A549 (cell line): ENCODE measurements at regions not wholly inside any gene's neighbourhood (a gene's known extent, or its start where the extent isn't known, plus 50 kb on each side); places are given as distances from the start of the nearest gene placed in this dataset.
"Not testable (repeated sequence)": the region's sequence is repeated elsewhere in the genome, so short reads cannot be mapped to it uniquely, and the experiment has no call there.

Experiments
- ATAC-seq, 2 experiments: fragments of 200-7000 bp in 1 of 2; fragments of >200 bp in 1 of 2; cut with Nextera tagmentation in 1 of 2; cut with Tn5 transposase in 1 of 2; 3 replicates each; pipeline versions ENCODE4 v1.8.0 to v1.9.1; 2018 to 2020; ENCODE audit warnings: mild to moderate bottlenecking in 1 of 2, moderate library complexity in 1 of 2
- CTCF ChIA-PET: fragments of 300-600 bp; sonication (Branson Sonifier 250); formaldehyde crosslinking; extraction: SDS; loops from one replicate; lab custom pipeline; 2021; ENCODE audit warnings: antibody characterized with exemption, inconsistent platforms; lab: Yijun Ruan, JAX
- POLR2A ChIA-PET: fragments of 350-600 bp; formaldehyde crosslinking; extraction: SDS; loops from one replicate; lab custom pipeline; 2021; ENCODE audit warnings: antibody characterized with exemption, inconsistent platforms; lab: Yijun Ruan, JAX
- DNase-seq, 2 experiments: peaks; one replicate each; pipeline versions ENCODE4 v3.0.0 to v3.0.0-alpha.2; 2011 to 2016; ENCODE audit warnings: low read depth in 1 of 2, low spot score in 1 of 2
- FAIRE-seq: peaks from 2 replicates; lab custom pipeline; 2011; peaks lifted over from hg19 to GRCh38; lab: Jason Lieb, UNC
- H3K27ac ChIP-seq, 2 experiments: fragments of >200 bp; sonication (Bioruptor Twin); formaldehyde crosslinking; 3 replicates each; pipeline ENCODE4 v1.5.1; 2016 to 2017
- H3K4me1 ChIP-seq: fragments of >200 bp; sonication (Bioruptor Twin); formaldehyde crosslinking; 3 replicates; pipeline ENCODE4 v1.6.1; 2016
- H3K4me2 ChIP-seq: fragments of >200 bp; sonication (Bioruptor Twin); formaldehyde crosslinking; 3 replicates; pipeline ENCODE4 v1.6.1; 2016
- H3K4me3 ChIP-seq: fragments of >200 bp; sonication (Bioruptor Twin); formaldehyde crosslinking; 3 replicates; pipeline ENCODE4 v1.5.1; 2016
- H3K9me3 ChIP-seq: fragments of >200 bp; sonication (Bioruptor Twin); formaldehyde crosslinking; 3 replicates; pipeline ENCODE4 v1.6.1; 2016
- CHD4 ChIP-seq: fragments of 200-600 bp; sonication (generic); IDR thresholded peaks from 2 replicates; pipeline ENCODE4 v1.6.1; 2016; ENCODE audit warnings: antibody characterized with exemption, mild to moderate bottlenecking, borderline replicate concordance
- FOXS1 ChIP-seq: fragments of 250-450 bp; sonication (Bioruptor Pico); IDR thresholded peaks from 2 replicates; pipeline ENCODE4 v1.5.0; 2020; ENCODE audit warnings: mild to moderate bottlenecking, moderate library complexity
- GATA3 ChIP-seq: IDR thresholded peaks from 2 replicates; pipeline ENCODE4 v1.6.1; 2012; ENCODE audit warnings: borderline replicate concordance
- MAZ ChIP-seq: fragments of 150-350 bp; IDR thresholded peaks from 2 replicates; pipeline ENCODE4 v1.6.1; 2014; ENCODE audit warnings: antibody characterized with exemption, low read depth, low read length, borderline replicate concordance
- NR3C1 ChIP-seq: fragments of >200 bp; sonication (Bioruptor Twin); formaldehyde crosslinking; IDR thresholded peaks from 3 replicates; pipeline ENCODE4 v1.6.1; 2017
- POLR2AphosphoS2 ChIP-seq: conservative IDR thresholded peaks from 2 replicates; pipeline ENCODE4 v1.6.1; 2012; ENCODE audit warnings: low read length, improper control_type of control experiment, inconsistent platforms
- SMC3 ChIP-seq: fragments of >200 bp; sonication (Bioruptor Twin); formaldehyde crosslinking; IDR thresholded peaks from 3 replicates; pipeline ENCODE4 v1.6.1; 2018; ENCODE audit warnings: inconsistent platforms
- TFCP2L1 ChIP-seq: fragments of 250-450 bp; sonication (Bioruptor Pico); IDR thresholded peaks from 2 replicates; pipeline ENCODE4 v1.5.0; 2021; ENCODE audit warnings: mild to moderate bottlenecking
- ZFP36 ChIP-seq: fragments of 450-650 bp; IDR thresholded peaks from 2 replicates; pipeline ENCODE4 v1.6.1; 2014; ENCODE audit warnings: borderline replicate concordance; ENCODE audit not compliant: partially characterized antibody
- WGBS: methylation state at CpG from one replicate; pipeline ENCODE4 v1.1.6; 2017; ENCODE audit errors: missing lambda C conversion rate; 5-methylcytosine and 5-hydroxymethylcytosine counted together
- TF ChIP-seq, protein P1 (sequence below): fragments of >200 bp; sonication (Bioruptor Twin); formaldehyde crosslinking; IDR thresholded peaks from 2 replicates; pipeline ENCODE4 v1.6.1; 2016
- TF ChIP-seq, protein P2 (sequence below): fragments of 200-600 bp; sonication (generic); IDR thresholded peaks from 2 replicates; pipeline ENCODE4 v1.6.1; 2016; ENCODE audit warnings: antibody characterized with exemption, mild to moderate bottlenecking, moderate library complexity

DNA sequence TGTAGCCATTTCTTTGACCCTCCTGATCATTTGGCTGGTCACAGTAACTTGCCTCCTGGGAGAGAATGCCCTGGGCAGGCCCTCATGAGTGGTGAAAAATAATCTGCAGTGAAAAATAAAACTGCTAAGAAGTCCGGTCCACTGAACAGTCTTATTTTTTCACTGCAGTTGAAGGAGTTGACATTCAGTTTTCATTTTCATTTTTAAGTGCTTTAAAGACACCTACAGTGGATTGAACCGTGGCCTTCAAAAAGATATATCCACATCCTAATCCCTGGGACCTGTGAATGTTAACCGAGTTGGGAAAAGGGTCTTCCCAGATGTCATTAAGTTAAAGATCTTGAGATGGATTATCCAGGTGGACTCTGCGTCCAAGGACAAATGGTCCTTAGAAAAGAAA is 153.6 kb upstream of the GRK3 start:
- DNase-seq (no peak), ATAC-seq (no peak), FAIRE-seq (no peak)
- ChIA-PET CTCF (no interaction called here), POLR2A (no interaction called here)
- TF ChIP-seq TFCP2L1 (CRISPR knock-in tag) (no peak), NR3C1 (no peak), CHD4 (no peak), FOXS1 (CRISPR knock-in tag) (no peak), POLR2AphosphoS2 (no peak), GATA3 (no peak)
- TF ChIP-seq, protein P1, sequence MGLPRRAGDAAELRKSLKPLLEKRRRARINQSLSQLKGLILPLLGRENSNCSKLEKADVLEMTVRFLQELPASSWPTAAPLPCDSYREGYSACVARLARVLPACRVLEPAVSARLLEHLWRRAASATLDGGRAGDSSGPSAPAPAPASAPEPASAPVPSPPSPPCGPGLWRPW: no peak
- TF ChIP-seq, protein P2, sequence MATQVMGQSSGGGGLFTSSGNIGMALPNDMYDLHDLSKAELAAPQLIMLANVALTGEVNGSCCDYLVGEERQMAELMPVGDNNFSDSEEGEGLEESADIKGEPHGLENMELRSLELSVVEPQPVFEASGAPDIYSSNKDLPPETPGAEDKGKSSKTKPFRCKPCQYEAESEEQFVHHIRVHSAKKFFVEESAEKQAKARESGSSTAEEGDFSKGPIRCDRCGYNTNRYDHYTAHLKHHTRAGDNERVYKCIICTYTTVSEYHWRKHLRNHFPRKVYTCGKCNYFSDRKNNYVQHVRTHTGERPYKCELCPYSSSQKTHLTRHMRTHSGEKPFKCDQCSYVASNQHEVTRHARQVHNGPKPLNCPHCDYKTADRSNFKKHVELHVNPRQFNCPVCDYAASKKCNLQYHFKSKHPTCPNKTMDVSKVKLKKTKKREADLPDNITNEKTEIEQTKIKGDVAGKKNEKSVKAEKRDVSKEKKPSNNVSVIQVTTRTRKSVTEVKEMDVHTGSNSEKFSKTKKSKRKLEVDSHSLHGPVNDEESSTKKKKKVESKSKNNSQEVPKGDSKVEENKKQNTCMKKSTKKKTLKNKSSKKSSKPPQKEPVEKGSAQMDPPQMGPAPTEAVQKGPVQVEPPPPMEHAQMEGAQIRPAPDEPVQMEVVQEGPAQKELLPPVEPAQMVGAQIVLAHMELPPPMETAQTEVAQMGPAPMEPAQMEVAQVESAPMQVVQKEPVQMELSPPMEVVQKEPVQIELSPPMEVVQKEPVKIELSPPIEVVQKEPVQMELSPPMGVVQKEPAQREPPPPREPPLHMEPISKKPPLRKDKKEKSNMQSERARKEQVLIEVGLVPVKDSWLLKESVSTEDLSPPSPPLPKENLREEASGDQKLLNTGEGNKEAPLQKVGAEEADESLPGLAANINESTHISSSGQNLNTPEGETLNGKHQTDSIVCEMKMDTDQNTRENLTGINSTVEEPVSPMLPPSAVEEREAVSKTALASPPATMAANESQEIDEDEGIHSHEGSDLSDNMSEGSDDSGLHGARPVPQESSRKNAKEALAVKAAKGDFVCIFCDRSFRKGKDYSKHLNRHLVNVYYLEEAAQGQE: no peak
- no peak overlapping the region for H3K4me2 ChIP-seq
- WGBS: 77% methylated on average over 4 of the region's 4 CpGs
- H3K4me3 ChIP-seq: no peak overlapping the region
- H3K27ac ChIP-seq: no peak overlapping the region
- H3K9me3 ChIP-seq: no peaks in the 10 kb centered on the region
- no peaks in the 10 kb centered on the region for H3K4me1 ChIP-seq

DNA sequence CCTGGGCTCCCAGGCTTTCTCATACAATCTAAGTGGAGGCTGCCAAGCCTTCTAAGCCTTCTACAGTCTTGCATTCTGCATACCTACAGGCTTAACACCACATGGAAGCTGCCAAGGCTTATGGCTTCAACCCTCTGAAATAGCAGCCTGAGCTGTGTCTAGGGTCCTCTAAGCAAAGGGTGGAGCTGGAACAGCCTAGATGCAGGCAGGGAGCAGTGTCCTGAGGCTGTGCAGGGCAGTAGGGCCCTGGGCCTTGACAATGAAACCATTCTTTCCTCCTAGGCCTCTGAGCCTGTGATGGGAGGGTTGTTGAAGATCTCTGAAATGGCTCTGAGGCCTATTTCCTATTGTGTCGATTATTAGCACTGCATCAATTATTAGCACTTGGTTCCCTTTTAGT is 150.9 kb upstream of the GRK3 start:
- Histone ChIP-seq H3K4me1 (no peaks in the 10 kb centered on the region), H3K9me3 (no peaks in the 10 kb centered on the region), H3K4me3 (no peak overlapping the region), H3K4me2 (no peak overlapping the region), H3K27ac (no peak overlapping the region)
- no peak for TF ChIP-seq SMC3
- TF ChIP-seq ZFP36: peak; percentile 67
- TF ChIP-seq MAZ: no peak
- no peak for DNase-seq
- 82% methylated on average over 1 of the region's 1 CpG for WGBS
- ChIA-PET POLR2A (no interaction called here), CTCF (no interaction called here)
- ATAC-seq: no peak
- FAIRE-seq: no peak

DNA sequence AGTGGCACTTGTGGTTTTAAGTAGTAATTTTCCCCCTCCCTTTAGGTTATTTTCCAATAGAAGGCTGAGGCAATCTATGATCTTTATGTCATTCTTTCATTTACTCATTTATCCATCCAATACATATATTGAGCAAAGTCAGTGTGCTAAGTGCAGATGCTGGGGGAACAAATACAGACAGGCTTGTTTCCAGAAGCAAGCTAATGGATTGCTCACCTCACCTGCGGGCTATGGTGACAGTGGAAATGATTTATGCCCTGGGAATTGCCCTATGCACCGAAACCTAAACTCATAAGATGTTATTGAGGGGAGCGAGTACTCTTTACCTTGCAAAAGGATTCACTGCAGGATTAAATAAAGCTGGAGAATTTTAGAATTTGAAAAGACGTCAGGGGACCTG is 148.7 kb upstream of the GRK3 start:
- not testable (repeated sequence) for H3K27ac ChIP-seq, FAIRE-seq, ATAC-seq

DNA sequence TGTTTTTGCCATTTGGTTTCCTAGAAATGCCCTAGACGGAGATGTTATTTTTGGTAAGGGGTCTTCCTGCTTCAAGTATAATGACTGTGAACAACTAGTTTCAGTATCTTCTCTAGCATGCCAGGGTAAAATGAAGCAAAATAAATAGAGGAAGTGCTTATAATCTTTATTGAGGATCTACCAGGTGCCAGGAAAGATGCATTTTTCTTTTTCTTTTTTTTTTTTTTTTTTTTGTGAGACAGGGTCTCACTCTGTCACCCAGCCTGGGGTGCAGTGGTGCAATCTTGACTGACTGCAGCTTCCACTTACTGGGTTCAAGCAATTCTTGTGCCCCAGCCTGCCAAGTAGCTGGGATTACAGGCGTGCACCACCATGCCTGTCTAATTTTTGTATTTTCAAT is 146.6 kb upstream of the GRK3 start:
- H3K27ac ChIP-seq, DNase-seq, H3K9me3 ChIP-seq, CTCF ChIA-PET, POLR2A ChIA-PET, ATAC-seq, FAIRE-seq, H3K4me1 ChIP-seq, H3K4me2 ChIP-seq, H3K4me3 ChIP-seq: not testable (repeated sequence)
- WGBS: 91% methylated on average over 2 of the region's 2 CpGs

More for the DNA sequence above, 148.7 kb upstream of the GRK3 start:
- H3K4me3 ChIP-seq, POLR2A ChIA-PET, H3K9me3 ChIP-seq, DNase-seq, H3K4me1 ChIP-seq, H3K4me2 ChIP-seq: not testable (repeated sequence)
- CTCF ChIA-PET: interaction anchor here (2.6 kb wide), 1 partner anchor 53 kb away, joined by 6 read pairs; no protein-coding TSS in a partner anchor
- WGBS: 58% methylated on average over 4 of the region's 4 CpGs
